ENCODE measurements at regions not wholly inside any gene's neighbourhood (a gene's known extent, or its start where the extent isn't known, plus 50 kb on each side); places are given as distances from the start of the nearest gene placed in this dataset.

- no peak for DNase-seq
- no peaks in the 10 kb centered on the region for H3K4me1 ChIP-seq
- ATAC-seq: no peak
- H3K9me3 ChIP-seq: no peaks in the 10 kb centered on the region
- WGBS, 2 donors: 70 to 73% methylated on average over 7 of the region's 7 CpGs
- H3K27me3 ChIP-seq: no peaks in the 10 kb centered on the region
- intact Hi-C loops (cut with DNase I): no loop called here
- no peak overlapping the region for H3K4me3 ChIP-seq
- no peak for TF ChIP-seq CTCF (IDR thresholded peaks at IDR 0.05)
- FAIRE-seq: no peak
- no peaks in the 10 kb centered on the region for H3K36me3 ChIP-seq
- no peak overlapping the region for H3K27ac ChIP-seq
These were observed 158.7 kb upstream of the GPR12 start for GRCh38 chr13:26919311-26919710.

- ATAC-seq (no peak), DNase-seq (no peak), FAIRE-seq (no peak)
- intact Hi-C loops (cut with DNase I): no loop called here
- Histone ChIP-seq H3K36me3 (no peaks in the 10 kb centered on the region), H3K4me3 (no peak overlapping the region), H3K27me3 (no peaks in the 10 kb centered on the region), H3K4me1 (no peaks in the 10 kb centered on the region), H3K27ac (no peak overlapping the region), H3K9me3 (no peaks in the 10 kb centered on the region)
- TF ChIP-seq CTCF (IDR thresholded peaks at IDR 0.05): no peak
- WGBS, 2 donors: 59 to 67% methylated on average over 7 of the region's 7 CpGs
These were observed 154.0 kb upstream of the GPR12 start for GRCh38 chr13:26914624-26915023.

GRCh38 chr13:26914148-26914547 is 153.6 kb upstream of the GPR12 start:
- H3K27ac ChIP-seq: no peak overlapping the region
- intact Hi-C loops (cut with DNase I): no loop called here
- DNase-seq: no peak
- 84 to 87% methylated on average over 3 of the region's 3 CpGs for WGBS, 2 donors
- no peak for TF ChIP-seq CTCF (IDR thresholded peaks at IDR 0.05)
- no peaks in the 10 kb centered on the region for H3K9me3 ChIP-seq
- H3K4me1 ChIP-seq: no peaks in the 10 kb centered on the region
- H3K27me3 ChIP-seq: no peaks in the 10 kb centered on the region
- no peak for FAIRE-seq
- H3K36me3 ChIP-seq: no peaks in the 10 kb centered on the region
- no peak overlapping the region for H3K4me3 ChIP-seq
- ATAC-seq: no peak

- H3K4me1 ChIP-seq: no peaks in the 10 kb centered on the region
- H3K4me3 ChIP-seq: no peak overlapping the region
- peaks cover 0 to 10% (median 0%) of the 10 kb centered on the region in 4 donors for H3K27me3 ChIP-seq
- H3K36me3 ChIP-seq: no peaks in the 10 kb centered on the region
- TF ChIP-seq CTCF (IDR thresholded peaks at IDR 0.05): no peak
- FAIRE-seq (no peak), ATAC-seq (no peak), DNase-seq (no peak)
- intact Hi-C loops (cut with DNase I): no loop called here
- no peak overlapping the region for H3K27ac ChIP-seq
- H3K9me3 ChIP-seq: no peaks in the 10 kb centered on the region
- 53 to 55% methylated on average over 13 of the region's 13 CpGs for WGBS, 2 donors
These were observed 150.3 kb upstream of the GPR12 start for GRCh38 chr13:26910754-26911465.

- H3K36me3 ChIP-seq: no peaks in the 10 kb centered on the region
- H3K27me3 ChIP-seq: peaks cover 0 to 10% (median 0%) of the 10 kb centered on the region in 4 donors
- no peak for FAIRE-seq
- no peak for DNase-seq
- no peak overlapping the region for H3K4me3 ChIP-seq
- ATAC-seq: no peak
- 34 to 36% methylated on average over 6 of the region's 6 CpGs for WGBS, 2 donors
- H3K27ac ChIP-seq: no peak overlapping the region
- no peaks in the 10 kb centered on the region for H3K4me1 ChIP-seq
- no peak for TF ChIP-seq CTCF (IDR thresholded peaks at IDR 0.05)
- intact Hi-C loops (cut with DNase I): no loop called here
- no peaks in the 10 kb centered on the region for H3K9me3 ChIP-seq
These were observed 148.9 kb upstream of the GPR12 start for GRCh38 chr13:26909477-26909876.

All from pancreas (tissue), 10 donors.